ENCODE measurements at regions not wholly inside any gene's neighbourhood (a gene's known extent, or its start where the extent isn't known, plus 50 kb on each side); places are given as distances from the start of the nearest gene placed in this dataset.

GRCh38 chr22:44419429-44419828 lies 78.6 kb downstream of the RTL6 start:
- H3K9me2 ChIP-seq = no peaks in the 10 kb centered on the region
- 14% methylated on average over 1 of the region's 1 CpG for WGBS (ENCODE audit: low lambda C conversion rate)
- no peak overlapping the region for H3K9ac ChIP-seq
- DNase-seq = no peak
- no peaks in the 10 kb centered on the region for H3F3A ChIP-seq (replicated peaks; ENCODE audit: insufficient read depth)
- H2AFZ ChIP-seq (ENCODE audit: low read depth) = no peak overlapping the region
- H3K4me3 ChIP-seq (ENCODE audit: low read depth in 2 of 2, low read length in 1 of 2) = no peak overlapping the region
- TF ChIP-seq NRF1 (IDR thresholded peaks at IDR 0.05; ENCODE audit: low read depth, low read length) = no peak
- no peaks in the 10 kb centered on the region; the same call in 1 of the 2 replicates for H3K27me3 ChIP-seq (ENCODE audit: insufficient read depth)
- no peaks in the 10 kb centered on the region for H3K36me3 ChIP-seq (replicated peaks in 1 of 2; ENCODE audit: control insufficient read depth in 1 of 2, insufficient read depth in 2 of 2, low read length in 1 of 2)
- H3K27ac ChIP-seq (ENCODE audit: low read depth in 2 of 2, low read length in 1 of 2) = no peak overlapping the region
- no peaks in the 10 kb centered on the region for H3K9me3 ChIP-seq
- no peaks in the 10 kb centered on the region for H4K20me1 ChIP-seq (ENCODE audit: insufficient read depth)
- no peaks in the 10 kb centered on the region for H3K79me2 ChIP-seq (ENCODE audit: insufficient read depth)
- CTCF ChIA-PET = no interaction called here
- H3K4me1 ChIP-seq (ENCODE audit: control insufficient read depth in 1 of 2, insufficient read depth in 2 of 2, low read depth in 1 of 2, low read length in 1 of 2) = peaks cover 0 to 5% of the 10 kb centered on the region in 2 experiments; a peak in 1 of 4 replicates
- H3K4me2 ChIP-seq = no peak overlapping the region
- POLR2A ChIA-PET = no interaction called here

GRCh38 chr22:44413211-44413610 lies 84.8 kb downstream of the RTL6 start:
- H3K4me3 ChIP-seq (ENCODE audit: low read depth in 2 of 2, low read length in 1 of 2) = no peak overlapping the region

More at GRCh38 chr22:44413211-44413610, 84.8 kb downstream of the RTL6 start:
- Histone ChIP-seq H3K9ac (no peak overlapping the region), H3K36me3 (replicated peaks in 1 of 2; ENCODE audit: control insufficient read depth in 1 of 2, insufficient read depth in 2 of 2, low read length in 1 of 2) (no peaks in the 10 kb centered on the region), H3F3A (replicated peaks; ENCODE audit: insufficient read depth) (no peaks in the 10 kb centered on the region), H3K79me2 (ENCODE audit: insufficient read depth) (no peaks in the 10 kb centered on the region), H3K4me1 (ENCODE audit: control insufficient read depth in 1 of 2, insufficient read depth in 2 of 2, low read depth in 1 of 2, low read length in 1 of 2) (peaks cover 0 to 16% of the 10 kb centered on the region in 2 experiments; a peak in 1 of 4 replicates), H3K9me3 (no peaks in the 10 kb centered on the region), H4K20me1 (ENCODE audit: insufficient read depth) (no peaks in the 10 kb centered on the region), H2AFZ (ENCODE audit: low read depth) (no peak overlapping the region), H3K9me2 (no peaks in the 10 kb centered on the region), H3K27me3 (ENCODE audit: insufficient read depth) (peaks cover 15% of the 10 kb centered on the region; the same call in 1 of the 2 replicates), H3K27ac (ENCODE audit: low read depth in 2 of 2, low read length in 1 of 2) (no peak overlapping the region), H3K4me2 (no peak overlapping the region)
- CTCF ChIA-PET = no interaction called here
- no peak for DNase-seq
- POLR2A ChIA-PET = no interaction called here
- TF ChIP-seq MAX (IDR thresholded peaks at IDR 0.05; ENCODE audit: low read depth) (no peak), RAD21 (IDR thresholded peaks at IDR 0.05; ENCODE audit: low read length) (no peak), PBX3 (IDR thresholded peaks at IDR 0.05) (no peak), FOSL2 (IDR thresholded peaks at IDR 0.05; ENCODE audit: borderline replicate concordance, low read depth) (no peak), ELF1 (IDR thresholded peaks at IDR 0.05) (no peak), MEF2A (IDR thresholded peaks at IDR 0.05; ENCODE audit: borderline replicate concordance, low read depth) (no peak), ZBTB33 (IDR thresholded peaks at IDR 0.05; ENCODE audit: borderline replicate concordance, low read depth) (no peak), GABPA (IDR thresholded peaks at IDR 0.05; ENCODE audit: low read depth) (no peak), CTCF (IDR thresholded peaks at IDR 0.05) (no peak), RCOR1 (IDR thresholded peaks at IDR 0.05; ENCODE audit: low read length) (no peak), RXRA (IDR thresholded peaks at IDR 0.05; ENCODE audit: borderline replicate concordance, low read depth) (no peak), USF1 (IDR thresholded peaks at IDR 0.05; ENCODE audit: borderline replicate concordance, low read depth) (no peak)
- 78% methylated on average over 11 of the region's 11 CpGs for WGBS (ENCODE audit: low lambda C conversion rate)

Measured in SK-N-SH (cell line).